Breast epithelium (tissue), 4 donors: ENCODE measurements at regions not wholly inside any gene's neighbourhood (a gene's known extent, or its start where the extent isn't known, plus 50 kb on each side); places are given as distances from the start of the nearest gene placed in this dataset.
"Not testable (repeated sequence)": the region's sequence is repeated elsewhere in the genome, so short reads cannot be mapped to it uniquely, and the experiment has no call there.

Experiments
- DNase-seq, 2 donors: peaks; one replicate each; pipeline ENCODE4 v3.0.0-alpha.2; 2019; ENCODE audit warnings: low spot score in 2 of 2
- H3K27ac ChIP-seq, 2 donors: fragments of 200-600 bp; sonication (generic) in 1 of 2; one replicate each; pipeline ENCODE4 v1.5.1; 2016 to 2019; ENCODE audit warnings: mild to moderate bottlenecking in 1 of 2
- H3K27me3 ChIP-seq, 2 donors: fragments of 200-600 bp; sonication (generic) in 1 of 2; one replicate each; pipeline versions ENCODE4 v1.5.1 to v1.6.0; 2017 to 2019; ENCODE audit warnings: control low read depth in 1 of 2, mild to moderate bottlenecking in 1 of 2
- H3K36me3 ChIP-seq: fragments of 200-600 bp; one replicate; pipeline ENCODE4 v1.5.1; 2019
- H3K4me1 ChIP-seq, 2 donors: fragments of 200-600 bp; sonication (generic); one replicate each; pipeline ENCODE4 v1.5.1; 2016 to 2019; ENCODE audit warnings: control low read depth in 1 of 2
- H3K4me3 ChIP-seq, 3 donors: fragments of 200-600 bp; sonication (generic); 1 replicate in 2 of 3; 2 replicates in 1 of 3; pipeline ENCODE4 v1.5.1; 2016 to 2019; ENCODE audit warnings: mild to moderate bottlenecking in 3 of 3, moderate library complexity in 2 of 3
- H3K9me3 ChIP-seq, 2 donors: fragments of 200-600 bp; sonication (generic) in 1 of 2; one replicate each; pipeline ENCODE4 v1.5.1; 2016 to 2019; ENCODE audit warnings: control low read depth in 1 of 2
- POLR2A ChIP-seq: fragments of 450-650 bp; IDR thresholded peaks from one replicate; pipeline ENCODE4 v1.6.1; 2016; ENCODE audit warnings: antibody characterized with exemption, mild to moderate bottlenecking, moderate library complexity
- POLR2AphosphoS5 ChIP-seq, 3 donors: sonication (generic); formaldehyde crosslinking; IDR thresholded peaks; one replicate each; pipeline ENCODE4 v1.6.1; 2017; ENCODE audit warnings: antibody characterized with exemption in 3 of 3
- intact Hi-C: fragments of 100-400 bp; cut with DNase I; formaldehyde crosslinking; loops from one replicate; pipeline ENCODE4 v1.15.1; 2023; ENCODE audit warnings: low total_unique reads
- TF ChIP-seq, protein P1 (sequence below), 3 donors: fragments of 450-650 bp; IDR thresholded peaks; one replicate each; pipeline ENCODE4 v1.5.1; 2016 to 2017; ENCODE audit warnings: antibody characterized with exemption in 3 of 3, mild to moderate bottlenecking in 3 of 3, moderate library complexity in 3 of 3

DNA sequence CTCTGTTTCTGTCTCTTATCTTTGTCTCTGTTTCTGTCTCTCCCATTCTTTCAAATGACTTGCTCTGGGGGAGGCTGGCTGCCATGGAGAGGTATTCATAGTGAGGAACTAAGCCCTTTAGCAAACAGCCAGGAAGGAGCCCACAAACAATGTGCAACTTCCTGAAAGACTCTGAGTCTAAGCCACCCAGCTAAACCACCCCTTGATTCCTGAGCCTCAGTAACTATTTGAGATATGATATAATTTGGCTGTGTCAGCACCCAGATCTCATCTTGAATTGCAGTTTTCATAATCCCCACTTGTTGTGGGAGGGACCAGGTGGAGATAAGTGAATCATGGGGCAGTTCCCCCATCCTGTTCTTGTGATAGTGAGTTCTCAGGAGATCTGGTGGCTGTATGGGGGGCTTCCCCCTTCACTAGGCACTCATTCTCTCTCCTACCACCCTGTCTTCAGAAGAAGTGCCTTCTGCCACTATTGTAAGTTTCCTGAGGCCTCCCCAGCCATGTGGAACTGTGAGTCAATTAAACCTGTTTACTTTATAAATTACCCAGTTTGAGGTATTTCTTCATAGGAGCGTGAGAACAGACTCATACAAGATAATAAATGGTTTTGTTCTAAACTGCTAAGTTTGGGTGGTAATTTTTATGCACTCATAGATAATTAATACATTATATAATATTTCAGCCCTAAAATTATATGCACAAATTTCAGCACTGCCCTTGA, 121.2 kb upstream of the FOXP2 start:
- no peak overlapping the region for H3K27ac ChIP-seq
- intact Hi-C loops: no loop called here
- no peaks in the 10 kb centered on the region for H3K27me3 ChIP-seq
- H3K36me3 ChIP-seq: no peaks in the 10 kb centered on the region
- no peaks in the 10 kb centered on the region for H3K9me3 ChIP-seq
- DNase-seq: no peak
- H3K4me1 ChIP-seq: no peaks in the 10 kb centered on the region
- TF ChIP-seq POLR2A: no peak
- TF ChIP-seq POLR2AphosphoS5 (IDR thresholded peaks at IDR 0.05): no peak
- TF ChIP-seq, protein P1, sequence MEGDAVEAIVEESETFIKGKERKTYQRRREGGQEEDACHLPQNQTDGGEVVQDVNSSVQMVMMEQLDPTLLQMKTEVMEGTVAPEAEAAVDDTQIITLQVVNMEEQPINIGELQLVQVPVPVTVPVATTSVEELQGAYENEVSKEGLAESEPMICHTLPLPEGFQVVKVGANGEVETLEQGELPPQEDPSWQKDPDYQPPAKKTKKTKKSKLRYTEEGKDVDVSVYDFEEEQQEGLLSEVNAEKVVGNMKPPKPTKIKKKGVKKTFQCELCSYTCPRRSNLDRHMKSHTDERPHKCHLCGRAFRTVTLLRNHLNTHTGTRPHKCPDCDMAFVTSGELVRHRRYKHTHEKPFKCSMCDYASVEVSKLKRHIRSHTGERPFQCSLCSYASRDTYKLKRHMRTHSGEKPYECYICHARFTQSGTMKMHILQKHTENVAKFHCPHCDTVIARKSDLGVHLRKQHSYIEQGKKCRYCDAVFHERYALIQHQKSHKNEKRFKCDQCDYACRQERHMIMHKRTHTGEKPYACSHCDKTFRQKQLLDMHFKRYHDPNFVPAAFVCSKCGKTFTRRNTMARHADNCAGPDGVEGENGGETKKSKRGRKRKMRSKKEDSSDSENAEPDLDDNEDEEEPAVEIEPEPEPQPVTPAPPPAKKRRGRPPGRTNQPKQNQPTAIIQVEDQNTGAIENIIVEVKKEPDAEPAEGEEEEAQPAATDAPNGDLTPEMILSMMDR (IDR thresholded peaks at IDR 0.05): no peak
- H3K4me3 ChIP-seq: no peak overlapping the region

GRCh38 chr7:114279901-114280300, 134.7 kb upstream of the FOXP2 start:
- Histone ChIP-seq H3K27ac (no peak overlapping the region), H3K9me3 (no peaks in the 10 kb centered on the region), H3K4me1 (no peaks in the 10 kb centered on the region), H3K4me3 (no peak overlapping the region), H3K27me3 (no peaks in the 10 kb centered on the region), H3K36me3 (no peaks in the 10 kb centered on the region)
- intact Hi-C loops: no loop called here
- no peak for DNase-seq
- TF ChIP-seq POLR2AphosphoS5 (IDR thresholded peaks at IDR 0.05) (no peak), POLR2A (no peak)
- TF ChIP-seq, protein P1 (IDR thresholded peaks at IDR 0.05): no peak

DNA sequence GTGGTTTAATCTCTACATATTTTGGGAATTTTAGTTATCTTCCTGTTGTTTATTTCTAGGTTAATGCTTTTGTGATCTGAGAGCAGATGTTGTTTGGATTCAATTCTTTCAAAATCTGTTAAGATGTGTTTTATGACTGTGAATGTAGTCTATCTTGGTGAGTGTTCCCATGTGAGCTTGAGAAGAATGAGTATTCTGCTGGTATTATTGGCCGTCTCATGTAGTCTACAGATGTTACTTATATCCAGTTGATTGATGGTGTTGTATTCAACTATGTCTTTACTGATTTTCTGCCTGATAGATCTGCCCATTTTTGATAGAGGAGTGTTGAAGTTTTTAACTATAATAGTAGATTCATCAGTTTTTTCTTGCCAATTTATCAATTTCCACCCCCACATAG, 141.4 kb upstream of the FOXP2 start:
- H3K9me3 ChIP-seq: no peaks in the 10 kb centered on the region
- no peak overlapping the region for H3K4me3 ChIP-seq
- no peaks in the 10 kb centered on the region for H3K4me1 ChIP-seq
- no peak overlapping the region for H3K27ac ChIP-seq
- DNase-seq: no peak
- H3K27me3 ChIP-seq: no peaks in the 10 kb centered on the region
- no peaks in the 10 kb centered on the region for H3K36me3 ChIP-seq
- TF ChIP-seq POLR2A (no peak), POLR2AphosphoS5 (IDR thresholded peaks at IDR 0.05) (no peak)
- TF ChIP-seq, protein P1 (IDR thresholded peaks at IDR 0.05): no peak
- intact Hi-C loops: no loop called here

GRCh38 chr7:114269714-114270113, 144.9 kb upstream of the FOXP2 start:
- TF ChIP-seq, protein P1 (IDR thresholded peaks at IDR 0.05): no peak
- TF ChIP-seq POLR2AphosphoS5 (IDR thresholded peaks at IDR 0.05) (no peak), POLR2A (no peak)
- DNase-seq: no peak
- intact Hi-C loops: no loop called here

DNA sequence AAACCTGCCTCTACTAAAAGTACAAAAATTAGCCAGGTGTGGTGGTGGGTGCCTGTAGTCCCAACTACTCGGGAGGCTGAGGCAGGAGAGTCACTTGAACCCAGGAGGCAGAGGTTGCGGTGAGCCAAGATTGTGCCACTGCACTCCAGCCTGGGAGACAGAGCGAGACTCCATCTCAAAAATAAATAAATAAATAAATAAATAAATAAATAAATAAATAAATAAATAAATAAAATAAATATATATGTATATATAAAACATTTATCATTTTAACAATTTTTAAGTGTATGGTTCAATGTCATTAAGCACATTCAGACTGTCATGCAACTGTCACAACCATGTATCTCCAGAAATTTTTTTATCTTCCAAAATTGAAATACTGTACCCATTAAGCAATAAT, 147.1 kb upstream of the FOXP2 start:
- H3K27me3 ChIP-seq, H3K9me3 ChIP-seq, H3K27ac ChIP-seq, DNase-seq, H3K36me3 ChIP-seq, H3K4me3 ChIP-seq, H3K4me1 ChIP-seq, intact Hi-C loops: not testable (repeated sequence)

More at GRCh38 chr7:114269714-114270113, 144.9 kb upstream of the FOXP2 start:
- Histone ChIP-seq H3K9me3 (no peaks in the 10 kb centered on the region), H3K36me3 (no peaks in the 10 kb centered on the region), H3K4me1 (no peaks in the 10 kb centered on the region), H3K27ac (no peak overlapping the region), H3K27me3 (no peaks in the 10 kb centered on the region), H3K4me3 (no peak overlapping the region)
